ENCODE measurements at regions not wholly inside any gene's neighbourhood (a gene's known extent, or its start where the extent isn't known, plus 50 kb on each side); places are given as distances from the start of the nearest gene placed in this dataset.

- TF ChIP-seq CTCF (optimal IDR thresholded peaks at IDR 0.05 in 1 of 3, IDR thresholded peaks at IDR 0.05 in 1 of 3, conservative IDR thresholded peaks at IDR 0.05 in 1 of 3; ENCODE audit: extremely low read depth in 1 of 3, insufficient read depth in 2 of 3, low read length in 3 of 3) (no peak), EZH2 (IDR thresholded peaks at IDR 0.05; ENCODE audit: low read length) (no peak)
Measured at GRCh38 chr5:20323323-20323722, 335.3 kb upstream of the CDH18 start.
